H1 (cell line): ENCODE measurements at regions not wholly inside any gene's neighbourhood (a gene's known extent, or its start where the extent isn't known, plus 50 kb on each side); places are given as distances from the start of the nearest gene placed in this dataset.

Experiments used
- CEBPB ChIP-seq: IDR thresholded peaks from 2 replicates; pipeline ENCODE4 v1.6.1; 2012; ENCODE audit warnings: low read depth, low read length
- EZH2 ChIP-seq: fragments of 200-600 bp; sonication (generic); IDR thresholded peaks from 2 replicates; pipeline ENCODE4 v1.7.1; 2012; ENCODE audit warnings: low read depth, mild to moderate bottlenecking, moderate library complexity, low read length, inconsistent platforms; ENCODE audit not compliant: severe bottlenecking
- JUN ChIP-seq: IDR thresholded peaks from 2 replicates; pipeline ENCODE4 v1.6.1; 2011; ENCODE audit warnings: low read depth, mild to moderate bottlenecking, improper control_type of control experiment, low read length
- POLR2A ChIP-seq, 2 experiments: IDR thresholded peaks; 1 replicate in 1 of 2; 2 replicates in 1 of 2; pipeline ENCODE4 v1.6.1; 2011; ENCODE audit warnings: low read depth in 2 of 2, low read length in 2 of 2, mild to moderate bottlenecking in 2 of 2; ENCODE audit errors: control extremely low read depth in 1 of 2
- POLR2AphosphoS5 ChIP-seq: IDR thresholded peaks from 2 replicates; pipeline ENCODE4 v1.6.1; 2011; ENCODE audit warnings: low read depth, low read length
- POU5F1 ChIP-seq: IDR thresholded peaks from 2 replicates; pipeline ENCODE4 v1.6.1; 2011; ENCODE audit warnings: low read depth, mild to moderate bottlenecking, low read length, moderate library complexity
- SUZ12 ChIP-seq: fragments of 200-600 bp; sonication (generic); IDR thresholded peaks from 2 replicates; pipeline ENCODE4 v1.6.1; 2012; ENCODE audit warnings: mild to moderate bottlenecking, inconsistent platforms, low read length, moderate library complexity, mixed read lengths
- TAF7 ChIP-seq: optimal IDR thresholded peaks from 2 replicates; pipeline ENCODE3; 2011; ENCODE audit warnings: low read depth, mild to moderate bottlenecking, inconsistent platforms, low read length, moderate library complexity, borderline replicate concordance
- YY1 ChIP-seq: IDR thresholded peaks from 2 replicates; pipeline ENCODE4 v1.6.1; 2011; ENCODE audit warnings: low read depth, mild to moderate bottlenecking, low read length
- ZNF274 ChIP-seq: IDR thresholded peaks from 2 replicates; pipeline ENCODE4 v1.7.0; 2012; ENCODE audit warnings: low read length, borderline replicate concordance; ENCODE audit errors: extremely low read depth
- TF ChIP-seq, protein P1 (sequence below), 3 experiments: IDR thresholded peaks; 1 replicate in 2 of 3; 2 replicates in 1 of 3; pipeline versions ENCODE4 v1.5.1 to v1.6.1; 2011; ENCODE audit warnings: low read length in 3 of 3, mild to moderate bottlenecking in 3 of 3, inconsistent platforms in 2 of 3, low read depth in 1 of 3, moderate library complexity in 1 of 3; ENCODE audit not compliant: insufficient read depth in 1 of 3; ENCODE audit errors: control extremely low read depth in 1 of 3

DNA sequence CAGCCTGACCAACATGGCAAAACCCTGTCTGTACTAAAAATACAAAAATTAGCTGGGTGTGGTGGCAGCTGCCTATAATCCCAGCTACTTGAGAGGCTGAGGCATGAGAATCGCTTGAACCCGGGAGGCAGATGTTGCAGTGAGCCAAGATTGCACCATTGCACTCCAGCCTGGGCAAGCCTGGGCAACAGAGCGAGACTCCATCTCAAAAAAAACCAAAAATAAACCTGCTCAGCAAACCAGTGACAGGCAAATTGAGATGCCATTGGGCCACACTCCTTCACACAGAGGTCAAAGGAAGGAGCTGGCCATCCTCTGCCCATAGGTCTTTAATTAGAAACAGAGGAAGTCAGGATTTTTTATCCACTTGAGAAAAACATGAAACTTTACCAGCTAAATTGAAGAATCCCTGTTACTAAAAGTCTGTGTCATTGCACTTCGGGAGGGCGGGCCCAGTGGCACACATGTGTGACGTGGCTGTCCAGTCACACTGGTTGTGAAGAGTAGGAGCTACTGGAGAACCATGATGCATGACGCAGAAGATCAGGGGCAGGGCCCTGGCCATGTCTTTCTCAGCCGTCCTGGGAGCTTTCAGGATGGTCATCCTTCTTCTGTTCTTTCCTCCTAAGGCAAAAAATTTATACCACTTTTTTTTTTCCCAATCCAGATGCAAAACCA lies 118.3 kb upstream of the ZNF438 start:
- no peak for TF ChIP-seq JUN
- TF ChIP-seq ZNF274 = no peak
- no peak for TF ChIP-seq YY1
- TF ChIP-seq POLR2A (IDR thresholded peaks at IDR 0.05; ENCODE audit: control extremely low read depth in 1 of 2, low read depth in 2 of 2, low read length in 2 of 2) = no peak
- no peak for TF ChIP-seq EZH2
- no peak for TF ChIP-seq POLR2AphosphoS5
- no peak for TF ChIP-seq CEBPB
- no peak for TF ChIP-seq TAF7
- TF ChIP-seq, protein P1, sequence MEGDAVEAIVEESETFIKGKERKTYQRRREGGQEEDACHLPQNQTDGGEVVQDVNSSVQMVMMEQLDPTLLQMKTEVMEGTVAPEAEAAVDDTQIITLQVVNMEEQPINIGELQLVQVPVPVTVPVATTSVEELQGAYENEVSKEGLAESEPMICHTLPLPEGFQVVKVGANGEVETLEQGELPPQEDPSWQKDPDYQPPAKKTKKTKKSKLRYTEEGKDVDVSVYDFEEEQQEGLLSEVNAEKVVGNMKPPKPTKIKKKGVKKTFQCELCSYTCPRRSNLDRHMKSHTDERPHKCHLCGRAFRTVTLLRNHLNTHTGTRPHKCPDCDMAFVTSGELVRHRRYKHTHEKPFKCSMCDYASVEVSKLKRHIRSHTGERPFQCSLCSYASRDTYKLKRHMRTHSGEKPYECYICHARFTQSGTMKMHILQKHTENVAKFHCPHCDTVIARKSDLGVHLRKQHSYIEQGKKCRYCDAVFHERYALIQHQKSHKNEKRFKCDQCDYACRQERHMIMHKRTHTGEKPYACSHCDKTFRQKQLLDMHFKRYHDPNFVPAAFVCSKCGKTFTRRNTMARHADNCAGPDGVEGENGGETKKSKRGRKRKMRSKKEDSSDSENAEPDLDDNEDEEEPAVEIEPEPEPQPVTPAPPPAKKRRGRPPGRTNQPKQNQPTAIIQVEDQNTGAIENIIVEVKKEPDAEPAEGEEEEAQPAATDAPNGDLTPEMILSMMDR (IDR thresholded peaks at IDR 0.05; ENCODE audit: control extremely low read depth in 1 of 3, insufficient read depth in 1 of 3, low read depth in 1 of 3, low read length in 3 of 3) = no peak
- no peak for TF ChIP-seq POU5F1
- no peak for TF ChIP-seq SUZ12
